CD4-positive, alpha-beta T cell treated with Interleukin-15 for 4 hours (primary cell): ENCODE measurements at regions not wholly inside any gene's neighbourhood (a gene's known extent, or its start where the extent isn't known, plus 50 kb on each side); places are given as distances from the start of the nearest gene placed in this dataset.

ENCODE experiments used
- DNase-seq: peaks from one replicate; pipeline ENCODE4 v3.0.0-alpha.2; 2020; ENCODE audit warnings: low spot score

GRCh38 chr3:41106691-41107090 lies 92.6 kb upstream of the CTNNB1 start:
- DNase-seq, result no peak

DNA sequence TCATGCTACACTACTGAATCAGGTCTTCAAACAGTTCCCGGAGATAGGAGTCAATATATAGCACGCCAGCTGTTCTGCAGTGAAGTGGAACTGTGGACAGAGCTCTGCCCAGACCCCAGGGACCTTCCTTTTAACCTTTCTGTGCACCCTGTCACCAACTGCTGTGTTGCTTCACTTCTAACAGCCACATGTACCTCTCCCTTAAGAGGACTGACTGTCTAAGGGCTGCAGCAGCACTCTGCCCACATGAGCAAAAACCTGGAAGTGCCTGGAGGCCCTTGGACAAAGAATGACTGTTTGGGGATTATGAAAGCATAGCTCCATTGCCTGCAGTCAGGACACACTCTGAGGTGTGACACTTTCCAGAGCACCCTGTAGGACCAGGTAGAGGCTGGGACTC lies 88.3 kb upstream of the CTNNB1 start:
- no peak for DNase-seq

DNA sequence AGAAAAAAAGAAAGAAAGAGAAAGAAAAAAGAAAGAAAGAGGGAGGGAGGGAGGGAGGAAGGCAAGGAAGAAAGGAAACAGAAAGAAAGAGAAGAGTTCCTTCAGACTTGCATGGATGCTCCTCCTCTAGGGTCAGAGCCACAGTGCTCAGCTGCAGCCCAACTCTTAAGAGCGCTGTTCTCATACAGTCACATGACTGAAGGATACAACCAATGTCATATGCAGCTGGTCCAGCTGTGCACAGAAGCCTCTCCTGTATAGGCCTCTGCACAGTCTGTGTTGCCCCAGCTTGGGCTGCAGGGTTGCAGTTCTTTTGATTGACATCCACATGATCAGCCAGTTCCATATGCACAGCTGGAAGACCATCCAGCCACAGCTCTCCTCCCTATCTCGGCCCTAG lies 86.8 kb upstream of the CTNNB1 start:
- DNase-seq, result no peak

GRCh38 chr3:41115069-41115468 lies 84.2 kb upstream of the CTNNB1 start:
- no peak for DNase-seq

DNA sequence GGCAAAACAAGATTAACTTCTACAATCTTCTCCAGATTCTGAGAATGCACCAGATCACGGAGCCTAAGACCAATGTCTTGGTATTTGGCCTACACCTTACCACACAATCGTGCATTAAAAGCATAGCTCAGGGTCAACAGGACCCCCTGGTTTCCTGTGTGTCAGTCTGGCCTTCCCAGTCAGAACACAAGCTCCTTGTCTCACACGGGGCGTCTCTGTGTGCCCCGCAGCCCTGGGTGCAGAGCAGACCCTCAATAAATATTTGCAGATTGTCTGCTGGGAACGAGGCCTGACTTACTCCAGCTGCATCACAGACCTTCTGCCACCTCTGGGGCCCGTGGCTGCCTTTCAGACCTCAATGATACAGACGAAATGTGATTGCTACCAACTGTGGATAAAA lies 82.5 kb upstream of the CTNNB1 start:
- DNase-seq, result no peak

- peak; percentile 78 for DNase-seq
Measured at GRCh38 chr3:41117398-41117870, 81.9 kb upstream of the CTNNB1 start.

- DNase-seq, result no peak
Measured at GRCh38 chr3:41118461-41119390, 80.6 kb upstream of the CTNNB1 start.

- DNase-seq, result no peak
Measured at GRCh38 chr3:41120460-41120859, 78.8 kb upstream of the CTNNB1 start.

DNA sequence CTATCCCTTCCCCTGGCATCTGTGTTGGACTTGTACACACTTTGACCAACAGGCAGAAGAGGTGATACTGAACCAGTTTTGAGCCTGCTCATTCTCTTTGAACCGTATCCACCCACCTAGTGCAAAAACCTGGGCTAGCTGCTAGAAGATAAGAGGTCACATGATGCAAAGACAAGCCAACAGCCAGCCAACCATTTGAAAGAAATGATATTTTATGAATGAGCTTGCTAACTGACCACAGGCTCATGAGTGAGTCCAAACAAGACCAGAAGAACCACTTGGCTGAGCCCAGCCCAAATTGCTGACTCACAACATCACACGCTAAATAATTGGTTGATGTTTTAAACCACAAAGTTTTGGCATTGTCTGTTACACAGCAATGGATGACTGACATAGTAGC lies 74.0 kb upstream of the CTNNB1 start:
- DNase-seq, result no peak

GRCh38 chr3:41126472-41126871 lies 72.8 kb upstream of the CTNNB1 start:
- DNase-seq, result no peak

GRCh38 chr3:41126961-41127360 lies 72.3 kb upstream of the CTNNB1 start:
- no peak for DNase-seq

- DNase-seq, result no peak
Measured at GRCh38 chr3:41127414-41127813, 71.9 kb upstream of the CTNNB1 start.

DNA sequence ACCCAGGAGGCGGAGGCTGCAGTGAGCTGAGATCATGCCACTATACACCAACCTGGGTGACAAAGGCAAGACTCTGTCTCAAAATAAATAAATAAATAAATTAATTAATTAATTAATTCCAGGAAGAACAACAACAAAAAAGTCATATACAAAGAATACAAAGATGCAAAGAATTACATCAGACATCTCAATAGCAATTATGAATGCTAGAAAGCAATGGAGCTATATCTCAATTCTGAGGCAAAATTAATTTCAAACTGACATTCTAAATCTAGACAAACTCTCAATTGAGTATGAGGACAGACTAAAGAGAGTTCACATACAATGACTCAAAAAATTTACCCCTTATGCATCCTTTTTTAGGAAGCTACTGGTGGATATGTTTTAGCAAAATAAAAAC lies 69.6 kb upstream of the CTNNB1 start:
- no peak for DNase-seq

- no peak for DNase-seq
Measured at GRCh38 chr3:41131224-41131623, 68.1 kb upstream of the CTNNB1 start.

- DNase-seq, result no peak
Measured at GRCh38 chr3:41137686-41138111, 61.6 kb upstream of the CTNNB1 start.

GRCh38 chr3:41138146-41138545 lies 61.2 kb upstream of the CTNNB1 start:
- DNase-seq, result no peak

DNA sequence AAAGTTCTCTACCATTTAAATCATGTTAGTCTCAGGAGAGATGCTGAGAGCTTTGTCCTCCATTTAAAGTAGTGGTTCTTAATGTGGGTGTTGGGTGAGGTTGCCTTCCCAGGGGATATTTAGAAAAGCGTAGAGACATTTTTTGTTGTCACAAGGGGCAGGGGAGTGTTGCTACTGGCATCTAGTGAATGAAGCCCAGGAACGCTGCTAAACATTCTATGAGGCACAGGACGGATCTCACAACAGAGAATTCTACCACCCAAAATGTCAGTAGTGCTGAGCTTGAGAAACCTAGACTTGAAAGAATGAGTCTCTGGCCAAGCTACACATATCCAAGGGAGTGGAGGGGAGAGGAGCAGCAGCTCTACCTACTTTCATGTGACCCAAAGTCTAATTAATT lies 60.7 kb upstream of the CTNNB1 start:
- no peak for DNase-seq

DNA sequence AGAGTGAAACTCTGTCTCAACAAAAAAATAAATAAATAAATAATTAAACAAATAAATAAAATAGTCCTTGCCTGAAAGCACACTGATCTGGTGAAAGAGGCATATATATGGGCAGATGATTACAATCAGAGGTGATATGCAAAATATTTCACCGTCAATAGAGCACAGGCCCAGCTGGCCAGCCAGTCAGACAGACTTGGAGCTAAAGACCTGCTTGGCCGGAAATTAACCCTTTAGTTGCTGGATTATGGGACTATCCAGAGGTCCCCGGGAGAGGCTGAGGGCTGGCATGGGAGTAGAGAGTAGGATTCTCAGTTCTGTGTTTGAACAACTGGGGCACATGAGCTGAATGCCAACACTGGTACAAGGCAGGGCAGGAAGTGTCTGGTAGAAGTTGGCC lies 59.1 kb upstream of the CTNNB1 start:
- no peak for DNase-seq

- DNase-seq, result no peak
Measured at GRCh38 chr3:41141433-41142167, 57.7 kb upstream of the CTNNB1 start.

GRCh38 chr3:41143421-41144031 lies 55.8 kb upstream of the CTNNB1 start:
- no peak for DNase-seq

DNA sequence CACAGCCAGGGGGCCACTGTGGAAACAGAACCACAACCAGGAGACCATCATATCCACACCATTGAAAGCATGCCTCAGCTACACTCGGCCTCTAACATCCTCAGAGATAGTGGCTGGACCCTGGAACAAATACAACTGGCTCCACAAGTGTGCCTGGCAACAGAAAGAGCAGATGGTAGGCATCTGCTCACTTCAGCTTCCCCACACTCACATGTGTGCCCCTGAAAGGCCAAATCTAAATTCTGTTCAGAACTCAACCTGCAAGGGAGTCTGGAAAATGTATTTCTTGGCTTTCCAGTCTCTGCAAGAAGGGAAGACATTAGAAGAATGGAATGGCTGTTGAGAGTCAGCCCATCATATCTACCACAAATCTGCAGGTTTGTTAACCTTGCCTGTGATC lies 54.7 kb upstream of the CTNNB1 start:
- no peak for DNase-seq

GRCh38 chr3:41148478-41148877 lies 50.8 kb upstream of the CTNNB1 start:
- DNase-seq, result no peak

DNA sequence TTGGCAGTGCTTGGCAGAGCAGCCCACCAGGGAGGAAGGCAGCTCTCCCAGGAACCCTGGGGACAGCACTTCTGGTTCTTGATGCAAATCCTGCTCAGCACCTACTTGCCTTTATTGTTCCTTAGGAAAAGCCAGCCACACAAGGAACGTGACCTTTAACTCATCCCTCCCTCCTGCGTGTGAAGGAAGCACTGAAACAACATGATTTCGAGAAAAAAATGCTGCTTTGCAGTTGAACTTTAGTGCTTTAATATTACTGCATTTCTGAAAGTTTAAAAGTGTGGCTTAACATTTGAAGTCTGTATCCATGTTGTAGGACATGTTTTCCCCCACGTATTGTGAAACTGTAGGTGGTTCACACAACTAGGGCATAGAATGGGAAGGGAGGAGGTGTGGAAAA lies 50.4 kb upstream of the CTNNB1 start:
- DNase-seq, result no peak
